Testis (tissue), 2 donors: ENCODE measurements at regions not wholly inside any gene's neighbourhood (a gene's known extent, or its start where the extent isn't known, plus 50 kb on each side); places are given as distances from the start of the nearest gene placed in this dataset.

Experiments used
- POLR2A ChIP-seq: fragments of 450-650 bp; IDR thresholded peaks from one replicate; pipeline ENCODE4 v1.6.1; 2017; ENCODE audit warnings: antibody characterized with exemption, mild to moderate bottlenecking, moderate library complexity
- TF ChIP-seq, protein P1 (sequence below), 3 experiments: fragments of 450-650 bp in 2 of 3; fragments of 200-600 bp in 1 of 3; sonication (generic) in 1 of 3; IDR thresholded peaks; one replicate each; pipeline ENCODE4 v1.5.1; 2016 to 2019; ENCODE audit warnings: antibody characterized with exemption in 3 of 3, mild to moderate bottlenecking in 2 of 3, moderate library complexity in 1 of 3

GRCh38 chr20:53806683-53807401 lies 213.2 kb upstream of the ZNF217 start:
- TF ChIP-seq POLR2A, result no peak
- TF ChIP-seq, protein P1, sequence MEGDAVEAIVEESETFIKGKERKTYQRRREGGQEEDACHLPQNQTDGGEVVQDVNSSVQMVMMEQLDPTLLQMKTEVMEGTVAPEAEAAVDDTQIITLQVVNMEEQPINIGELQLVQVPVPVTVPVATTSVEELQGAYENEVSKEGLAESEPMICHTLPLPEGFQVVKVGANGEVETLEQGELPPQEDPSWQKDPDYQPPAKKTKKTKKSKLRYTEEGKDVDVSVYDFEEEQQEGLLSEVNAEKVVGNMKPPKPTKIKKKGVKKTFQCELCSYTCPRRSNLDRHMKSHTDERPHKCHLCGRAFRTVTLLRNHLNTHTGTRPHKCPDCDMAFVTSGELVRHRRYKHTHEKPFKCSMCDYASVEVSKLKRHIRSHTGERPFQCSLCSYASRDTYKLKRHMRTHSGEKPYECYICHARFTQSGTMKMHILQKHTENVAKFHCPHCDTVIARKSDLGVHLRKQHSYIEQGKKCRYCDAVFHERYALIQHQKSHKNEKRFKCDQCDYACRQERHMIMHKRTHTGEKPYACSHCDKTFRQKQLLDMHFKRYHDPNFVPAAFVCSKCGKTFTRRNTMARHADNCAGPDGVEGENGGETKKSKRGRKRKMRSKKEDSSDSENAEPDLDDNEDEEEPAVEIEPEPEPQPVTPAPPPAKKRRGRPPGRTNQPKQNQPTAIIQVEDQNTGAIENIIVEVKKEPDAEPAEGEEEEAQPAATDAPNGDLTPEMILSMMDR (IDR thresholded peaks at IDR 0.05), result no peak
